NCI-H2171 treated with DMSO at 0.1 percent for 48 hours (cell line): ENCODE measurements at regions not wholly inside any gene's neighbourhood (a gene's known extent, or its start where the extent isn't known, plus 50 kb on each side); places are given as distances from the start of the nearest gene placed in this dataset.
"Not testable (repeated sequence)": the region's sequence is repeated elsewhere in the genome, so short reads cannot be mapped to it uniquely, and the experiment has no call there.

Source experiments
- DNase-seq: peaks from one replicate; lab custom pipeline; 2025; lab: John Stamatoyannopoulos, UW

DNA sequence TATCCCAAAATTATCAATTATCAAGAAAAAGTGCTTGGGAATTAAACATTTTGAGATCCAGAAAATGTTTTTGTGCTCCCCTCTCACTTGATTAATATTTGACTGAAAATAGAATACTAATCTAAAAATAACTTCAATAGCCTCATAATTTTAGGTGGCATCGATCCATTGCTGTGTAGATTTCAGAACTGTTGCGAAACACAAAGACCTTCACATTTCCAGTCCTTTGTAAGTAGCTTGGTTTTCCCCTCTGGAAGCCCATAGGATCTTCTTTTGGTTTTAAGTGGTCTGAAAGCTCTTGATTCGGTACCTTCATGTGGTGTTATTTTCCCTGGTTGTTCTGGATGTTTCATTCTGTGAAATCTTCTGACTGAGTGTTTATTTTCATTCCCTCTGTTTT lies 176.5 kb downstream of the NUFIP1 start:
- DNase-seq = no peak

DNA sequence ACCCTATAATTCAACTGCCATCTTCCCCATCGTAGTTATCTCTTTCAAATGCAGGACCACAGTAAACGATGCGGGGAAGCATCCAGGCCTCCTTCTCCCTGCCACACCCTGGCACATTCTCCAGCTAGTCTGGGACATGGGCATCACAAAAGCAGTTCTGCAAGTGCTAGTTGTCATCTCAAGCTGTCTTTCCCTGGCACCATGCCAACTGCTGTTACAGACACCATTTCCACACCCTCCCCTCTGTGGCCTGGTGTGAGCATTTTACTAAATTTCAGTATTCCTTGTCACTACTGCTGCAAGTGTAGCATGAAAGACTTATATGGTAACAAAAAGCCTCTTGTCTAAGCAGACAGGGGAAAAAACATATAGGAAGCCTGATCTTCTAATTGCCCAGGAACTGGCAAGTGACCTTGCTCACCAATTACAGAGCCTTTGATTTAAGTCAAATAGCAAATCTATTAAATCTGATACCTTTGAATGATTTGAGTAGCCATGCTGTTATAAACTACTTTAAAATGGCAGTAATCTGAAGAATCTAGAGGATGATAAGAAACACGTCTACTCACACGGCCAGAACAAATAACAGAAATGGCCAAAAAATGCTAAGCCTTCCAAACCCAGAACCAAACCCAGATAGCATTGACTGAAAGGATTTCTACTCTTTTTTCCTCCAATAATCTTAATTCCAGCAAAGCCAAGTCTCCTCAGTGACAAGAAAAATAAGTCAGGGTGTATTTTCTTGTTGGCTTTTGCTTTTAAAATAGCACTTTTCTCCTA lies 179.0 kb downstream of the NUFIP1 start:
- peak; percentile 56 for DNase-seq

DNA sequence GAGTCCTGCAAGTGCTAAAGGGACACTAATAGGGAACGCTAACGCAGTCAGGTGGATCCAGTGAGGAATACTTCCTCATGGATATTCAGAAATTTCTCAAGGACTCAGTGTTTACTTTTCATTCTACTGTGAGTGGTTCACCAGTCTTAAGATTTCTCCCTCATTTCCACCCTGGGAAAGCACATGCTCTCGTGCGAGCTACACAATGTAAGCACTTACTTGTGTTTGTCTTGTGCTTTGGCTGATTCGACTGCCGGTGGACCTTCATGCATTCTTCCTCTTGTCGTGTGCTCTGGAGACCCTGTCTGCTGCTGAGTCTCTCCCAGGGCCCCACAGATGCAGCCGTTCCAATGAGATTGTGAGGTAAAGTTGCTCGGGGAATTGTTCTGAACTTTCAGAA lies 180.1 kb downstream of the NUFIP1 start:
- no peak for DNase-seq

DNA sequence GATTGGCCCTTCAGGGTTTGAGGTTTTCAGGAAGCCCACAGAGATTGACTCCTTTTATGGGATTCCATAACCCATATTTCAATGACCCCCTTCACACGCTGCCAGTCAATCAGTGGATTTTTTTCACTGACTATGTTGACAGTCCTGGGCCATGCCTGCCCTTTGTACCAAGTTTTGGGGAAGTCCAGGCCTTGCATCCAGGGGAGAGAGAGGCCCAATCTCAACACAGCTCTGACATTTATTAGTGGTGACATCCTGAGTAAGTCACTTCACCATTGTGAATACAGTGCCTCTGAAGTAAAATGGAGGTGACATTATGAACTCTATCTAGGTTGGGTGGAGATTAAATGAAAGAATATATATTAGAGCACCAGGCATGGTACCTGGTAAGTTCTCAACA lies 181.1 kb downstream of the NUFIP1 start:
- DNase-seq = no peak

DNA sequence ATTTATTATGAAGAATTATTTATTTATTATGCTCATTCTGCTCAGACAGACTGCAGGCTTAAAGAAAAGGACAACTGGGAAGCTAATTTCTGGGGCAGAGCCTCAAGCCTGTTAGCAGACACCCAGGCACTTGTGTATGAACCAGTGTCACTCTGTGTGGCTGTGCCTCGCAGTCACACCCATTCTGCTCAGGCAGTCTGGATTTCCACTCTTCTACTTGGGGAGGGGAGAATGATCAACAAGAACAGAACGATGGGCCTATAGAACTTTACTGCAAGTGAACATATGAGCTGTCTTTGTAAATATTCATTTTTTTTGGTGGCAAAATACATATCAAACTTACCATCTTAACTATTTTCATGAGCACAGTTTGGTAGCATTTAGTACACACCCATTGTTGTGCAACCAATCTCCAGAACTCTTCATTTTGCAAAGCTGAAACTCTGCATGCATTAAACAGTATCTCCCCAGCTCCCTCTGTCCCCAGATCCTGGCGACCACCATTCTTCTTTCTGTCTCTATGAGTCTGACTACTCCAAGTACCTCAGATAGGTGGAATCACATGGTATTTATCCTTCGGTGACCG lies 181.7 kb downstream of the NUFIP1 start:
- DNase-seq = no peak

DNA sequence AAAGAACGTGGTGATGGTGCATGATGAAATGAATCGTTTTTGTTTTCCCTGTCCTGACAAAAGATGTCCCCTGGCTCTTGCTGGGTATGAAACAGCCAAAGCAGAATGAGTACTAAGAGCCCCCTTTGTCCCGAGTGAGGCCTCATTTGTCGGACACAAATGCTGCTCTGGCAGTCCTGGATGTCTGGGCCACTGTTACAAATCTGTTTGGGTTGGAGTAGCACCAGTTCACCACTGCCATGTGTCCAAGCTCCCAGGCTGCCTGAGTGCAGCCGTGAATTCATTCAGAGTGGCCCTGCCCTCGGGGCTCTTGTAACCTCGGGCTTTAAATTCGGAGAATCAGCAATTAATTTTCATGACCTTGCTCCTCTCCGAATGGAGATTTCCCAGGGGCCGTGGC lies 182.4 kb downstream of the NUFIP1 start:
- DNase-seq = no peak

DNA sequence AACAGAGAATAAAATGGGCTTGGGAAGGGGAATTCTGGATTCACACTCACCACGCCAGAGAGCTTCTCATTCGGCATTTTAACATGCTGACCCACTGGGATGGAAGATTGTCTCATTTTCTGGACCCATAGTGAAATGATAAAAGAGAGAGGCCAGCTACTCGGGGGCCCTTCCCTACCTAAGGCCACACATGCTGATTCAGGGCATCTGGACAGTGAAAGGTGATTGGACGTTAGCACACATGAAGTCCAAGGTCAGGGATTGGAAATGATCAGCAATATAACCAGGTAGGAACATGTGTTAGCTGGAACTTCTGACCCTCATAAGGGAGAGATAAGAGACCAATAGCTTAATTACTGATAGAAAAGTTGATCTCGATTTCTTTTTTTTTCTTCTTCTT lies 183.7 kb downstream of the NUFIP1 start:
- no peak for DNase-seq

DNA sequence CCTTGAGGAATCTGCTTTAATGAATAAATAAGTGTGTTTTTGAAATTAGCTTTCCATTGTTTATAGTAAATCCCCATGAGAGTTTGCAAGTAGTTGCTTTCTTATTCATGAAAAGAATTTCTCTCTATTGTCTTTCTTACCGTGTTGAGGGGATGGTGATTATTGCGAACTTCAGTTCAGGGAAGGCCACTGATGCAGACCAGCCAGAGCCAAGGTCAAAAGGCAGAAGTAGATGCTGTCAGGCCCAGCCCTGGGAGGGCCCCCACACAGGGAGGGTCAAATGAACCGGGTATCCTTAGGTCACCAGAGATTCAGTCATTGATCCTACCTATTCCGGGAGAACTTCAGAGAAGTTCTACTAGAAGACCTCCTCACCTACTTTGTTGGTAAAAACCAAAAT lies 185.9 kb downstream of the NUFIP1 start:
- DNase-seq = no peak

DNA sequence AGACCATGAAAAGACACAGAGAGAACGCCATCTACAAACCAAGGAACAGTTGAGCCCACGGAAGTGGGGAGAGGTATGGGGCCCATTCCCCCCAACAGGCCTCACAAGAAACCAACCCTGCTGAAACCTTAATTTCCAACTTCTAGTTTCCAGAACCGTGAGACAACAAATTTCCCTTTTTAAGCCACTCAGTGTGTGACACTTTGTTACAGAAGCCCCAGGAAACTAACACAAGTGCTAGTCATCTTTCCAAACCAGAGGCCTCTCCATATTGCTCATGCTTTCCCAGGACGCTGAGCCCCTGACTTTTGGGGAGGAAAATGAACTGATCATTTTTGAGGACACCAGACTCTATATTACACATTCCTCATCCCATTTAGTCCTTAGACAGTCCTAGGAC lies 186.8 kb downstream of the NUFIP1 start:
- no peak for DNase-seq

DNA sequence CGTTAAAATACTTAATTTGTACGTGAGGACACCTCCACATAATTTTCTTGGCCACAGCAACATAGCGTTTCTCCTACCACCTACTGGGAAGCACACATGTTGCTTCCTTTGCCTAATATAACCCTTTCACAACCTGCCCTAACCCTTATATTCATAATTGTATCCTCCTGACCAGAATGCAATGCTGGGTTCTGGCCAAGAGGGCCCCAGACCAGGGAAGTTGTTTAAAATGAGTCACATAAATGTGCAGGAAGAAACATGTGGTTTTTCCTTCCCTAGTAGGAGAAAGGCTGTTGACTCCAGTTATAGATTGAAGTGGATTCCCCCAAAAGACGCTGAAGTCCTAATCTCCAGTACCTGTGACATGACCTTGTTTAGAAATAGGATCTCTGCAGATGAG lies 187.3 kb downstream of the NUFIP1 start:
- no peak for DNase-seq

DNA sequence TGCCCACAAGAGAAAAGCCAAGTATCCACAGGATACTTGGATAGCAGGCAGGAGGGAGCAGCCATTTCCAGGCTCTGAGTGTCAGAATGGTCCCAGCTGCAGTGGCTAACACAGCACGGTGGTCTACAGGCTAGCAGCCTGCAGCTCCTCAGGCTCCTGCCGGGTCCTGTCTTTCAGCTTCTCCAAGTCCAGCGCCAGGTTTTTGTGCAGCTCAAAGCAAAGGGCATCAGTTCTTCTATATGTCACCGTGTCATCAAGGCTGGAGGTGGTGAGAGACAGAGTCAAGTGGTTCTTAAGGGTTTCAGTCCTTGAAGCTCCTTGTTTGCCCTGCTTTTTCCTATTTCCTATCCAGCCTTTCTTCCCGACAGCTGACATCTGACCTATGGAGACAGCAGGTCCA lies 188.6 kb downstream of the NUFIP1 start:
- DNase-seq = no peak

DNA sequence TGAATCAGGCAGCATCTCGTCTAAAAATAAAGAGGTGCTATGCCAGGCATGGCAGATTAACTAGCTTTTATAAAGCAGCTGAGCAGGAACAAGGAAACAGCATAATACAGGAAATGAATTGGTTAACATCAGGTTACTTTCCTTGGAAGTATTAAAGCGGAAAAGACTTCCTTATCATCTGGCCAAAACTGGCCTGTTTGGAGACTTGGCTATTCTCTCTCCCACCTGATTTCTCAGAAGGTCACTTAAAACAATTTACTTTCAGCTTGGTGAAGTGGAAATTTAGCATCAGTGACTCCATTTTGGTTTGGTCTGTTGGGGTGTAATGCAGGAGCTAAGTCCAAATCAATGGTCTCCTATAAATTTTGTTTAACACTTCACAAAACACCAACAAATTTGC lies 191.6 kb downstream of the NUFIP1 start:
- DNase-seq = no peak

DNA sequence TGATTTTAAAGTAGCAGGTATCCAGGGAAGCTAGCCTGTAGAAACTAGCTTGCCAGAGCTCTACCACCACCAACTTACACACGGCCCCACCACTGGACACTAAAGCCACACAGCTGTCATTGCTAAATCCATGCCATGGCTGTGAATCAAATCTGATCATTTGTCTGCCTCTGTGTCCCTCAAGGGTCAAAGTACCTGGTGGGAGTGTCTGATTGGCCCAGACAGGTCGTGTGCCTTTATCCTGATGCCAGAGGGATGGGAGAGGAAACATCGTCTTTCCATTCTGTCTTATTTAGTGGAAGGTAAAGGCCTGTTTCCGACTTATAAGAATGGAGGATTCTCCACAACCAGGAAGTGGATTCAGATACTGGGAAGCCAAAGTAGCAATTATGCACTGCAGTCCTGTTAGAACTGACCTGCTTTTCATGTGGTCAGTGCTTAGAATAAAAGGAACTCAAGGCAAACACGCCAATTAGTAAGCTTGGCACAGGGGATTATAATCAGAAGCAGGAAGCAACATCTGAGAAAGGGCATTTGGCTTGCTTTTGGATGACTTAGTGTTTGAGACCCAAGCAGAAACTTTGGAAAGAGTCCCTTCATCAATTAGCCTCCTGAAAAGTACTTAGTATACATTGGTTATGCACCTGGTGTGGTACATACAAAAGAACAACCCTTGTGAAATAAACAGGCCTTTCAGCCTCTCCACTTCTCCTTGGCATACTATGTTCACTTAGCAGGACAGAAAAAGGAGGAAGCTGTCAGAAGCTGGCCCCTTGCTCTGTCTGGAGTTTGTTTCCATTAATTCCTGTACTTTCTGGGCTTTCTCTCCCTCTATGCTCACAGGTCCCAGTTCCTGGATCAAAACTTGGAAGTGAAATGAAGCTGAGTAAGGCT lies 192.4 kb downstream of the NUFIP1 start:
- DNase-seq = no peak

DNA sequence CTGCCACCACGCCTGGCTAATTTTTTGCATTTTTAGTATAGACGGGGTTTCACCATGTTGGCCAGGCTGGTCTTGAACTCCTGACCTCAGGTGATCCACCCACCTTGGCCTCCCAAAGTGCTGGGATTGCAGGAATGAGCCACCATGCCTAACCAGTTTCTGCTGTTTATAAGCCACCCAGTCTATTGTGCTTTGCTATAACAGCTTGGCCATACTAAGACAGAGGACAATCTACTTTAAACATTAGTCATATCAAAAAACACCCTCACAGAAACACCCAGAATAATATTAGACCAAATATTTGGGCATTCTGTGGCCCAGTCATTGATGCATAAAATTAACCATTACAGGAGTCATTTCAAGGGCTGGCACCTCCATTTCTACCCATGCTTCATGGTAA lies 193.2 kb downstream of the NUFIP1 start:
- DNase-seq = not testable (repeated sequence)

DNA sequence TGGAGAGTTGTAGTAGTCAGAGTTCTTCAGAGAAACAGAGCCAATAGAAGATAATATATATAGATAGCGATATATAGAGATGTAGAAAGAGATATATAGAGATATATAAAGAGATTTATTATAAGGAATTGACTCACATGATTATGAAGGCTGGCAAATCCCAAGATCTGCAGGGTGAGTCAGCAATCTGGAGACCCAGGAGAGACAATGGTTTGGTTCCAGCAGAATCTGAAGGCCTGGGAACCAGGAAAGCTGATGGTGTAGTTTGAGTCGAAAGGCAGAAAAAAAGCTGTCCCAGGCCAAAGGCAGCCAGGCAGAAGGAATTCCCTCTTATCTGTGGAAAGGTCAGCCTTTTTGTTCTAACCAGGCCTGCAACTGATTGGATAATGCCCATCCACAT lies 194.1 kb downstream of the NUFIP1 start:
- no peak for DNase-seq

DNA sequence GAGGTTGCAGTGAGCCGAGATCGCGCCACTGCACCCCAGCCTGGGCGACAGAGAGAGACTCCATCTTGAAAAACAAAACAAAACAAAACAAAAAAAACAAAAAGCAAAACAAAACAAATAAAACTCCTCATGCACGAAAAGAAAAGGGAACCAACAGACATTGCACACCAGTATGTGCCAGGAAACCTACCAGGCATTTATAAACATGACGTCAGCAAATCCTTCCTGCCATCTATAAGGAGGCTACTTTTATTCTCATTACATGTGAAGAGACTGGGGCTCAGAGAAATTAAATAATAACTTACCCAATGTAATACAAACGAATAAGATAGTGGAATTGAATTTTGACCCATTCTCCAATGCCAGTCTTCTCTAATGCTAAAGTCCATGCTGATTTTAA lies 197.2 kb downstream of the NUFIP1 start:
- DNase-seq = no peak

DNA sequence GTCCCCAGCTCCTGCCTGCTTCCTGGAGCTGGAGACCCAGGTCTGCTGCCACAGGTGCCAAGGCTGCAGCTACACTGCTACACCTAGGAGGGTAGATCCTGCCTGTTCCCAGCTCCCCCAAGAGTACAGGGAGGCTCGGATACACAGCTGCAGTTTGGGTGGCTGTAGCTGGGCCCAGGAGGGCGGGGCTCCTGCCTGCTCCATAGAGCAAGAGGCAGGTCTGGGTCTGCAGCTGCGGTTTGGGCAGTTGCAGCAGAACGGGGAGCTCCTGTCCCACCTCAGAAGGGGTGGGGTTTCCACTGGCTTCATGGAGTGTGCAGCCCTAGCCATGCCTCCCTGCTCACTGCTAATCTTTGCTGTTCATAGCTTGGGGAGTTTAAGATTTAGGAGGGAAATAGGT lies 199.0 kb downstream of the NUFIP1 start:
- DNase-seq = no peak

DNA sequence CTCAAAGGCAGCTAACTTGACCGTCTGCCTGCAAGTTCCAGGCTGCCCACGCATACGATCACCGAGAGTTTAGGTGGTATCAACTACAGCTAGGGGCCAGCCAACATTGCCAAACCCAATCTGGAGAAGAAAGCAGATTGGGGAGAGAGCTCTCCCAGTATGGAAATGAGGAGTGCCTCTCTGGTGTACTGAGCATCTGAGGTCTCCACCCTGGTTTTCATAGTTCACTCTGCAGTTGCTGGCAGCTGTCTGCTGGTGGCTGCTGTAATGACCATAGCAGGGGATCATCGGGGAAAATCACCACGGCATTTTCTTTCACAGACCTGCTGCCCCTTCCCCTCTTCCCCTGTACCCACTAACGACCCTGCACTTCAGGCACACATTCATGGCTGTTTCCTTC lies 201.7 kb downstream of the NUFIP1 start:
- DNase-seq = no peak

DNA sequence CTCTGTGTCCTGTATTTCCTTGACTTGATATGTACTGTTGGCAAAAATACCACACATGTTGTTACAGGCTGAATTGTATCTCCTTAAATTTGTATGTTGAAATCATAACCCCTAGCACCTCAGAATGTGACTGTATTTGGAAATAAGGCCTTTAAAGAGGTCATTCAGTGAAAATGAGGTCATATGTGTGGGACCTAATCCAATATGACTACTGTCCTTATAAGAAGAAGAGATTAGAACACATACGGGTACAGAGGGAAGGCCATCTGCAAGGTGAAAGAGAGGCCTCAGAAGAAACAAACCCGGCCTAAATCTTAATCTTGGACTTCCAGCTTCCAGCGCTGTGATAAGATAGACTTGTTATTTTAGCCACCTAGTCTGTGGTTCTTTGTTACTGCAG lies 202.5 kb downstream of the NUFIP1 start:
- no peak for DNase-seq

DNA sequence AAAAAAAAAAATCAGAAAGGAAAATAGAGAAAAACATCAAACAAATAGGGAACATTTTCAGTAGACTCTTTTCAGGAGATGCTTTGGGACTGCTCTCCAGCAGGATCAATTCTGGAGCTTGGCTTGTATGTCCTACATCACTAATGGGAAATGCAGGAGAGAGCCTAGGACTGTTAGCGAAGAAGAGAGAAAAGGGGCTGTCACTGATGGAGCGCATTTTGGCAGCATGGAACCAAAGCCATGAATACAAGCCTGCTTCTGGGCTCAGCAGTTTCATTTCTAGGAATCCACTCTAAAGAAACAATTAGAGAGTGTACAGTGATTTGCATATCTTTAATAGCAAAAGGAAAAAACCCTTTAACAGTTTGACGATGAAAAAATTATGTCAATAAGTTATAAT lies 203.9 kb downstream of the NUFIP1 start:
- DNase-seq = no peak

DNA sequence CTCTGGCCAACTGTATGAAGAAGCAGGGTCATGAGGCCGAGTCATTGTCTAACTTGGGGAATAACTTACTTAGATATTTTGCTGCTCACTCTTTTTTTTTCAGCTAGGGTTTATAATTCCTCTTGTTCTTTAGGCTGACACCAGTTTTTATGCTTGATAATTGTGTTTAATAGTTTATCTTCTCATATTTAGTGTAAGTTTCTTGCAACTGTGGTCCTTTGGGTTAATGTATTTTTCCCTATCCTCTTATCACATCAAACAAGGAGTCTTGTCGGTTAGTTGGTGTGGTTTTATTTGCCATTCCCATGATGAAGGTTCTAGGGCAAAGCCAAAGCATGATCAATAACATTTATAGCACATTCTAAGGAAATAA lies 204.6 kb downstream of the NUFIP1 start:
- DNase-seq = no peak

DNA sequence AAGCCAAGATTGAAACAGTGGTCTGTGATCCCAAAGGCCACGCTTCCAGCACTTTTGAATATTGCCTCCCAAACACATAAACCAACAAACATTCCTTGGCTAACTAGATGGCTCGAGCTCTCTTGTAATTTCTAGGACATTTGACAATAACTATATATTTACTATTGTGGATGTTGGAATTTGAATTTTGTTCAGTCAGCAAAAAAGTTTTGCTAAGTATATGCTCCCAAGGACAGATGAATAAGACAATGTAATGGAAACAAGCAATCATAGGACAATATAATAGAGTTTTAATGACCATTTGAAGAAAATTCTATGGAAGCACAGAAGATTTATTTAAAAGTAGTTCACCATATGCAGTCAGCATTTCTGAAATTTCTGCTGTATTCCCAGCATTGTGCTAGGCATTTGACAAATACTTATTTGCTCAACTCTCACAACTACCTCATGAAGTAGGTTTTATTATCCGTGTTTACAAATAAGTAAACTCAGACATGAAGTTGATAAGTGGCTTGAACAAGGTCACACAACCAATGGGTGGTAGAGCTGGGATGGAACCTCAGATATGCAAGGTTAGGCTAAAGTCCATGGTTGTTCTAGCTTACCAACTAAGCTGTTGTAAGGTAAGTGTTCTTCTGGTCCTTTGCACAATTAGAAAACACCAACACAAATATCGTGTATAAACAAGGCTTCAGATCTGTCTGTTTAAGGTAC lies 205.1 kb downstream of the NUFIP1 start:
- DNase-seq = no peak
